ENCODE measurements at regions not wholly inside any gene's neighbourhood (a gene's known extent, or its start where the extent isn't known, plus 50 kb on each side); places are given as distances from the start of the nearest gene placed in this dataset.
"Not testable (repeated sequence)": the region's sequence is repeated elsewhere in the genome, so short reads cannot be mapped to it uniquely, and the experiment has no call there.

DNA sequence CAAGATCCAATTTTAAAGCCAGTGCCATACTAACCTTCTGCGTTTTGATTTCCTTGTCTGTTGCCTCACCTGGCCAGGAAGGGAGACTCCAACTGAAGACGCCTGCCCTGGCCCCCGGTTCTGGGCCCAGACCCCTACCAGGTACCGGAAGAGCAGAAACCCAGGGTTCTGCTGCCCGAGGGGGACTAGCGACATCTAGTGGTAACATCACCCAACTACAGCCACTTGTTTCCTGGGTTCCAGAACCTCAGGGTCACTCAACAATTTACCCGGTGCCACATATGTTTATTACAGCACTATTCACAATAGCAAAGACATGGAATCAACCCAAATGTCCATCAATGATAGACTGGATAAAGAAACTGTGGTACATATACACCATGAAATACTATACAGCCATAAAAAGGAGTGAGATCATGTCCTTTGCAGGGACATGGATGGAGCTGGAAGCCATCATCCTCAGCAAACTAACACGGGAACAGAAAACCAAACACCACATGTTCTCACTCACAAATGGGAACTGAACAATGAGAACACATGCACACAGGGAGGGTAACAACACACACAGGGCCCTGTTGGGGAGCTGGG lies 268.7 kb upstream of the IRX4 start:
- not testable (repeated sequence) for DNase-seq (ENCODE audit: low spot score)

DNA sequence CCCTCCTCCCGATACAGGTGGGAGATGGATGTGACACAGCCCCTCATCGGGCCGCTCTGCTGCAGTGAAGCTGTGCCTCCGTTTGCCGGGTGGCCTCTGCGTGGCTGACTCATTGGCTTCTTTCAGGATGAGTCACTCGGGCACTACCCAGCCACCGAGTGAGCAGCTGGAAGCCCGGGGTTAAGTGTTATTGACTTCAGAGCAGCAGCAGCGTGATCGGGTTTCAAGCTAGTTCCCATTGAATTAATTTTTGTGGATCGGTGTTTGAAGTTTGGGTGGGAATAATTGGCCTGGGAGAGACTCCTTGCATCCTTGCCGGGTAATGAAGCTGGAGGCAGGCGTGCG lies 266.4 kb upstream of the IRX4 start:
- DNase-seq (ENCODE audit: low spot score), result no peak

DNA sequence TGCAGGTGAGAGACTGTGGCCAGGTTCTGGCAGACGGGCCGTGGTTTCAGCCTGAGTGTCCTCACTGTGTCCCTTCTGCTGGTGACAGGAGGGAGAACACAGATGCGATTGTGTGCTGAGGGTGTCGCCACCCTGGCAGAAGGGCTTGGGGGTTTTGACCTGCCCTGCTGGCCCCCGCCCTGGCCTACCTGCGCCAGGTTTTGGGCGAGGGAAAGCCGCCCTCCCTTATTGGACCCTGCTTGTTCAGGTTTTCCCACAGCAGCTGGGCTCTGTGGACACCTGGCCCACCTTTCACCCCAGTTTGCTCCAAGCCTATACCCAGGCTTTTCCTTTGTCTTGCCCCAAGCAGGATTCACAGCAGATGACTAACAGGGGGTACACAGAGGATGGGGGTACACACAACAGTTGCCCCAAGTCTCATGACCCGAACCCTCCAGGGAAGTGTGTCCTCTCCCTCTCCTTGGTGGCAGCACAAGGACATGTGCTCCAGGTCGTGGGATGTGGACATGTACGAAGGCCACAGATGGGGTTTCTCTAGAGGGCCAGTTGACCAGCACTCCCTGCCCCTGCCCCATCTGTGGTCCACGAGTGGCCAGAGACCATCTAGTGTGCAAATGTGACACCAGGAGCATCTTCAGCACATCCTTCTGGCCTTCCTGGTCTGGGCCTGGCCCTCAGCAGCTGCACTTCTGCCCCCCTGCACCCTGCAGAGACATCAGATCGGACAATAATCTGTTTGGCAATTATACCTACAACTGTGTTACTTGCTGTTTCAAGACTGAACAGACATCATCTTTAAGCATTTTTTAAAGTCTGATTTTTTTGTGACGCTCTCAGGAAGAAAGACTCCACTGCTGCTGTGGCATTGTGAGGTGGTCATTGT lies 265.8 kb upstream of the IRX4 start:
- DNase-seq (ENCODE audit: low spot score), result no peak

DNA sequence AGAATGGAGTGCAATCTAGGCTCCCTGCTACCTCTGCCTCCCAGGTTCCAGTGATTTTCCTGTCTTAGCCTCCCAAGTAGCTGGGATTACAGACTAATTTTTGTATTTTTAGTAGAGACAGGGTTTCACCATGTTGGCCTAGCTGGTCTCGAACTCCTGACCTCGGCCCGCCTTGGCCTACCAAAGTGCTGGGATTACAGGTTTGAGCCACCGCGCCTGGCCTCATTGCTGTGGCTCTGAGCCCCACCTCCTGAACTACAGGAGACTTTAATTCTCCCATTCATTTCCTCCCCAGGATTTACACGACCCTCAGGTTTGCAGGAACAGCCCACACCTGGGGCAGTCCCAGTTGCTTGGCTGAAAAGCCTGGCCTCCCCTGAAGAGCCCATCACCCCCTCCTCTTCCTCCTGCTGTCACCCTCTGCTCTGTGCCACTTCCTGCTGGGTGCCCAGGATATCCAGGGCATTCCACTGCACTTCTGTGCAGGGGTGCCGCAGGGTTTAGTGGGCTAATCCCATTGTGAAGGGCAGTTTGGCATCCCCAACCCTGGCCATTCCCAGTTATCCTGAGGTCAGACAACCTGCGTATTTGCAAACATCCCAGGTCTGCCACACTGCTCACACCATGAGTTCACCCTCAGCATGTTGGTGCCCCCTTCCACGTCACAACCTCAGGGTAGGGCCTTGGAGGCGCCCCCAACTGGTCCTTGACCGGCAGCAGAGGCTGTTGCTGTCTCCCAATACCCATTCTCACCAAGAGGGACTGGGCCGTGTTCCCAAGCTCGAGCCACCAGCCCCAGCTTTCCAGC lies 265.0 kb upstream of the IRX4 start:
- DNase-seq (ENCODE audit: low spot score), result no peak

DNA sequence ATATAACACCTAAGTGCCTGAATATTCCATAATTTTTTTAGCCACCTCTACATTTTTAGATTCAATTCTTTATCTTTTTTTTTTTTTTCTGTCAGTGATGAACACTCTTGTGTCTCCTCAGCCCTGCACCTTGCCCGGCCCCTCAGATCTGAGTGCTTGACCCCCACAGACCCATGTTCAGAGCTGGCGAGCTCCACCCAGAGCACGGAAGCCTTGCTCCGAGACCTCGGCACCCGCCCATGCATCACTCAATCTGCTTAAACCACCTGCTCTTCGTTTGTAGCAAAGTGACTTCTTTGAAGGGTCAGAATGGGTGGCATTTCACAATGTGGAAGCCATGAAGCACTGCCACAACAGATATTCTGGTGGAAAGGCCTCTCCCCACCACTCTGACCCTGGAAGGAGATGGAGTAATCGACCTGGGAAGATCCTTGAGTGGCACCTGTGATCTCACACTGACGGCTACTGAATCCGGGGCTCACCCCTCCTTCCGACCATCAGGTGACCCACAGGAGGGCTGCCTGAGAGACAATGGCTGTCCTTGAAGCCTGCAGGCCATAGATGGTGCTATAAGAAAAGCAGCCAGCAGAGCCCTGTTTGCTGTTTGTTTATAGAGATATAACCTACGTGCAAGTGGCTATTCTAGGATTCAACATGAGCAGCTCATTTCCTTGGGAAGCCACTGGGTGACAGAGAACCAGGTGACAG lies 261.1 kb upstream of the IRX4 start:
- no peak for DNase-seq (ENCODE audit: low spot score)

DNA sequence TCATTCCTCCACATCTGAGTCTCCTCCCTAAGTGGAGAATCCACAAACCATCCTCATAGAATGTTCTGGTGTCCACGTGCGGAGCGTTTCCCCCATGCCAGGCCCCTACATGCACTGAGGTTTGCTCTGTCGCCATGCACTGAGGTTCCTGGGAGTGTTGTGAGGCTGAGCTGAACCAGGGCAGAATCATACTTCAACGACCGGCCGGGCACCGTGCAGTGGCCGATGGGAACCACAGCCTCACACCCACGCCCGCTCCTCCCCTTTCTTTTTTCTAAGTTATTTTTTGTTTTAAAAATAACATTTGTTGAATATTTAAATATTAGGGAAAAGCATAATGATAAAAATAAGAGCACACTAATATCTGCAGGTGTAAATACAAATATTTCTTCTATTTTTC lies 260.4 kb upstream of the IRX4 start:
- DNase-seq (ENCODE audit: low spot score), result no peak

DNA sequence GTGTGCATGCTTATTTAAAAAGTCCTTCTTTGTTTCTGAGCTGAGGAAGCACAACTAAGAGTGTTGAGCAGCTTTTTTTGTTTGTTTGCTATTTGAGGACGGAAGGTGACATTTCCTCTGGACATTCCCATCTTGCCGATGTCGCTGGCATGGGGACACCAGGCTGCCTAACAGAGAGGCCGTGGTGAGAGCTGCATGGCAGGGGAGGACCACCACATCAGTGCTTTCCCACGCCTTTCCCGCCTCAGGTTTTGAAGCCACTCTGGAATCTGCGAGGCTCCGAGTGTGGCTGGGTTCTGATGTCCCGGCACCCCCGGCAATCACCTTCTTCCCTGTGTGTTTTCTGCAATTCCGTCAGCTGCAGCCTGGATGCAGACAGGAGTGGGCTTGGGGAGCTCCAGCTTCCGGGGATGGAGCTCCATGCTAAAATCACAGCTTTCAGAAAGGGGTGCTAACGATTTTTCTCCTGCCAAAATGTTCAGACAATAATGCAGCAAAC lies 259.8 kb upstream of the IRX4 start:
- DNase-seq (ENCODE audit: low spot score), result no peak

DNA sequence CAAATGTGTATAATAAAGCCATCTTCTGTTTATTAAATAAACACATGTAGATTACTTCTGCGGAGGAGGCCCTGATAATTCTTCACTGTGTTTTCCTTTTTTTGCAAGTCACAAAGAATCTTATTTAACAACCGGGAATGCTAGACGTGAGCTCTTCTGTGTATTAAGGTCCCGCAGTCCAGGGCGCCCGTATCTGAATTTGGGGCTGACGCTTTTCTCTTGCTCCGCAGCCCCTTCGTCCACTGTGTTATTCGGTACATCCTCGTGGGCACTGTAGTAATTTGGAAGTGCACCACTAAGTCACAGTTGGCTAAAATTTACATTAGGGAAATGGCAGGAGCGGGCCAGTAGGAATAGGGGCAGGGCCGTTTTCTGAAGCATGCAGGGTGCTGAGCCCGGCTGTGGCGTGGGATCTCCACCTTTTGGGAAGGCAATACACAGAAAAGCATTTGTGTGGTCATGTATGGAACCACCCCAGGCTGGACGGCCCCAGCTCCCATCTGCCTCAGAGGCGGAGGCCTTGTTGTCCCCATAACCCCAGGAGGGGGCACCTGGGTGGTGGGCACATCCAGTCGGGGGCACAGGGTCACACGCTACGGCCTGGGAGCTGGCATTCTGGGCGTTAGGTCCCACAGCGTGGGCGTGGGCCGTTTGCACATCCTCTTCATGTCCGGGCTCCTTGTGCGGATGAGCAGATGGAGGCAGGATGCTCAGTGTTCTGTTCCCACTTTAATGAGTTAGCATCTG lies 258.7 kb upstream of the IRX4 start:
- no peak for DNase-seq (ENCODE audit: low spot score)

DNA sequence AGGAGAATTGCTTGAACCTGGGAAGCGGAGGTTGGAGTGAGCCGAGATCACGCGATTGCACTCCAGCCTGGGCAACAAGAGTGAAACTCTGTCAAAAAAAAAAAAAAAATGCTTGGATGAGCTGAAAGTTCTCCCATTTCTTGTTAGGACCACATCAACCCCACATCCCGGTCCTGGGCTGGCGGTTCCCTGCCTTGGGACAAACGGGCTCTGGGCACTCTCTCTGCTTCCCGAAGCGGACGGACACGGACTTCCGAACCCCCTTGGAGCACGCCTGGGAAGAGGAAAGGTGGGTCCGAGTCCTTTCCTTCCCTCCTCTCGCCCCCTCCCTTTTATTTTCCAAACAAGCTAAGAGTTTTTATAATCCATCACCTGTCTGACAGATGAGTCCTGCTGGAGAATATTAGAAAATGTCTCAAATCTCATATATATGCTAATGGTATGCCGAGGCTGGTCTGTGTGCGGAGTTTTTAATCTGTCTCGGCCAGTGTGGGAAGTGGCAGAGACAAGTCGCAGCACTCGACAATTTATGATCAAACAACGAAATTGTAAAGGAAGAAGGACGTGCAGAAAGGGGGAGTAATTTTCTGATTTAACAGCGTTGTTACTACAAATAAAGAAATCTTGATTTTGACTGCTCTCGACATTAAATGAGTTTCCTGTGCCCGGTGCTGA lies 257.9 kb upstream of the IRX4 start:
- no peak for DNase-seq (ENCODE audit: low spot score)

DNA sequence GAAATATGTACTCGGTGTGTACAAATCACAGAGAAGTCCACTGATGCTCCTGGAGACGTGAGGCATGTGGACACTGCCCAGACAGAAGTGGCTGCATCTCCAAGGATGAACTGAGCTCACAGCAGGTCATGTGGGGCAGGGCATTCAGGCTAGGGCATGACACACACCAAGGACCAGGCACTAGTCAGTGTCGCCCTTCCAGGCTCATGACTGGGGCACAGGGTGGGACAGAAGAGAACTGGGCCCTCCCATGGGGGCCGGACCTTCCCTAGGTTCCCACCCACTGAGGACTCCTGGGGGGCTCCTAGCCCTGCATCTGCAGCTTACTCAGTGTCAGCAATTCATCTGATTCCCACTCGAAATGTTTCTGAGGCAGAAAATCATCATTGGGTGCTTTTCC lies 256.8 kb upstream of the IRX4 start:
- DNase-seq (ENCODE audit: low spot score), result no peak

DNA sequence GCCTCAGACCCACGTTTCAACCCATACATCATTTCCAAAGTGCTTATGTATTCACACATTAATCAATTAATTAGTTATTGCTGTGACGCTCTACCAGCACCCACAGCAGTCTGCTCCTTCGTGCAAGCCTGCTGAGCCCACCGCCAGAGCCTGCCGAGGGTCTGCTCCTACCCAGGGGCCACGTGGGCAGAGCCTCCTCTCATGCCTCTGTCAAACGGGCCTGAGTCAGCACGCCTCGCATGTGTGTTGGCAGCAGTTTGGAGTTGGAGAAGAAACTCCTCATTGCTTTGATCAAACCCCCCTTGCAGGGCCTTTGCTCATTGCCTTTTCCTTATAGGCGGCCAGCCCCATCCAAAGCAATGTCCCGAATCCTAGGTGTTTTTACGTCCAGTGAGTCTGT lies 256.2 kb upstream of the IRX4 start:
- DNase-seq (ENCODE audit: low spot score), result no peak

DNA sequence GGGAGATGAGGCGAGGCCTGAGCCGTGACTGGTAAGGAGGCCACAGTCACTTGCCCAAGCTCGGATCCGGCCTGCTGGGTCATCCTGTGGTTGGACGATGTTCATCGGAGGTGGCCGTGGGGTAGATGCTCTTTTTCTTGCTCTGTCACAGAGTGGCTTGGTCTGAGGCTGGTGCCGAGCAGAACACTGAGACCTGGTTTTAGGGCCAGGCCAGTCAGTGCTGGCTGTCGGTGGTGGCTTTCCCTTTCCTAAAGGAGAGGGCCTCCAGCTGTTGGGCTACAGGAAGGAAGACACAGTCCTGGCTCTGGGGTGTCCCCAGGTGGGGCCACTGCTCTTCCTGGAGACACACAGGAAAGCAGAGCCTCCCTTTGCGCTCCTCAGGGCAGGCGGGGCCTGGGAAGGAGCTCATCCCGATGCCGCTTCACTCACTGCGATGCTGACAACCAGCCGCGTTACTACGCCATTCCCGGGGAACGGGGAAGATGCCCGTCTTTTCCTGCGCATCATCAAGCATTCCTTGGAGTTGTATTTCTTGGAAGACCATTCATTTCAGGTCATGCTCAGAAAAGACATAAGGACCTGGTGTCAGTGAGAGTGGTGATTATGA lies 254.8 kb upstream of the IRX4 start:
- no peak for DNase-seq (ENCODE audit: low spot score)

DNA sequence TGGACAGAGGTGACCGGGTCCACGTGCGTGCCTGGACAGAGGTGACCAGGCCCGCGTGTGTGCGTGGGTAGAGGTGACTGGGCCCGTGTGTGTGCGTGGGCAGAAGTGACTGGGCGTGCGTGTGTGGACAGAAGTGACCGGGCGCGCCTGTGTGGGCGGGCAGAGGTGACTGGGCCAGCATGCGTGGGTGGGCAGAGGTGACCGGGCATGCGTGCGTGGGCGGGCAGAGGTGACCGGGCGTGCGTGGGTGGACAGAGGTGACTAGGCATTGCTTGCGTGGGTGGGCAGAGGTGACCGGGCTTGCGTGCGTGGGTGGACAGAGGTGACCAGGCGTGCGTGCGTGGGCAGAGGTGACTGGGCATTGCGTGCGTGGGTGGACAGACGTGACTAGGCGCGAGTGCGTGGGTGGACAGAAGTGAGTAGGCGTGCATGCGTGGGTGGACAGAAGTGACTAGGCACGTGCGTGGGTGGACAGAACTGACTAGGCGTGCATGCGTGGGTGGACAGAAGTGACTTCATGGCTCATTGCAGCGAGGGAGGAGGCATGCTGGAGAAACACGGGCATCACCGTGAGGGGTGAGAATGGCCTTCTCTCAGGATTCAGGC lies 254.1 kb upstream of the IRX4 start:
- DNase-seq (ENCODE audit: low spot score), result no peak

DNA sequence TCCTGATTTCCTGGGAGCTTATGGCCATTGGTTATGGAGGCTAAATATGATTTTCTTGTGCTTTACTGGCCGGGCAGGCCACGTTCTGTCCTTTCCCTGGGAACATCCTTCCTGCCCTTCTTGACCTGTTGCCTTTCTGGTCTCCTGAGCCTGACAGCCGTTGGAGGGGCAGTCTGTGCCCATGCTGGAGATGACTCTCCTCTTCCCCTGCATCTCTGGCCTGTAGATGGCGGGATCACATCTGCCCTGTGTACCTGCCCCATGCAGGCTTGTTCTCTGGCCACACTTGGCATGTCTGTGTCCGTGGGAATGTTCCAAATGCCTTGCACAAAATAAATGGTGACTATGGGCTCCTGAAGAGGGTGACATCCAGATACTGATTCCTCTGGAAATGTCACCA lies 253.1 kb upstream of the IRX4 start:
- no peak for DNase-seq (ENCODE audit: low spot score)

DNA sequence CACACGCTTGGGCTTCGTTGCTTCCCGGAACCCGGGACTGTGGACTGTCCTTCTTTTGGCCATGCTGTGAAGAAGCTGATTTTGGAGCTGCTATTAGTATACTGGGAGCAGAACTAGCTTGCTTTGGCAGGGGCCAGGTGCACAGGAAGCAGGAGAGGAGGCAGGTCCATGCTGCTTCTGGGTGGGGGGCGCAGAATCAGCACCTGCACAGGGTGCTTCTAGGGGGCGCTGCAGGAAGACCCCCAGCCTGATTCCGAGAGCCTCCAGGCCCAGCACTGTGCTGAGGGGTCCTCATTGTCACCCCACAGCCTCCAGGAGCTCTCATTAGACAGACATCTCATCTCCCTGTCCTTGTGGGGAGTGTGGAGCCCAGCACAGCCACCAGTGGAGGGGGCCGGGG lies 252.6 kb upstream of the IRX4 start:
- no peak for DNase-seq (ENCODE audit: low spot score)

DNA sequence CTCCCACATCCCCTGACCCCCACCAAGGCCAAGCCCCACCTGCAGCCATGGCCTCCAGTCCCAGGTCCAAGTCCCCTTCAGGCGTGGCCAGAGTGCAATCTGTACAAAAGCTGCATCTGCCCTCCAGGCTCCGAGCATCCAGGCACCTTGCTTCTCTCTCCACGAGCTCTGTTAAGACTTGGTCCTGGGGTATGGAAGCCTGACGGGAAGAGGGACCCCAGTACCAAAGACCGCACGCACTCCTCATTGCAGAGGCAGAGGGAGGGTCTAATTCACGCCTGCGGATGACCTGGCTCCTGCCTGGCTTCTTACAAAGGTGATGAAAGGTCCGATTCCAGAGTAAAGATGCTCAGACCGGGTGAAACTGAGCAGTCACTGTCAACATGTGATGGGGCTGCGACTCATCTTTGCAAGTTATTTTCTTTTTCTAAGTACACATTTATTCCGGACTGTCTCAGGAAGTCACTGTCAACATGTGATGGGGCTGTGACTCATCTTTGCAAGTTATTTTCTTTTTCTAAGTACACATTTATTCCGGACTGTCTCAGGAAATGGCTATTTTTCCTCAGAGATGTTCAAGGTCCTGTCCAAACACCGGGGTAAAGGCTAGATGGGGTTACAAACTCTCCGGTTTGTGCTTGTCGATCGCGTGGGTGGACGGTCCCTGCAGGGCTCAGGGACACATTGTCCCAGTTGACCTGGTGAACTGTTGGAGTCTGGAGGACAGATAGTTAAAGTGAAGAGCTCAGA lies 252.0 kb upstream of the IRX4 start:
- no peak for DNase-seq (ENCODE audit: low spot score)

DNA sequence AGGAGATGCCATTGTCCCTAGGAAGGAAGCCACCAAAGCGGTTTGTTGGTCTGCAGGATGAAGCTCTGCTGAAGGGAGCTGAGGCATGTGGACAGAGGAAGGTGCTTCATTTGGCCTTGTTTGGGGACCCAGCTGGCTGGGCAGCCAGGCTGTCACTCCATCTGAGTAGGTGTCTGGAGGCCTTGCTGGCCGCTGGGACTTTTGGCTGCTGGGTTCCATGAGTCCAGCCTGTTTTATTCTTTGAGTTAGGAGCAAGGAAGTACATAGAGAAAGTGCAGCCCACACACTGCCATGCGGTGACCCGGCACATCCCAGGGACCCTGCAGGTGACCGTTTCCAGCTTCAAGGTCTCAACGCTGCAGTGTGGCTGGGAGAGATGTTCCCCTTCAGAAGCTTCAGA lies 251.2 kb upstream of the IRX4 start:
- no peak for DNase-seq (ENCODE audit: low spot score)

DNA sequence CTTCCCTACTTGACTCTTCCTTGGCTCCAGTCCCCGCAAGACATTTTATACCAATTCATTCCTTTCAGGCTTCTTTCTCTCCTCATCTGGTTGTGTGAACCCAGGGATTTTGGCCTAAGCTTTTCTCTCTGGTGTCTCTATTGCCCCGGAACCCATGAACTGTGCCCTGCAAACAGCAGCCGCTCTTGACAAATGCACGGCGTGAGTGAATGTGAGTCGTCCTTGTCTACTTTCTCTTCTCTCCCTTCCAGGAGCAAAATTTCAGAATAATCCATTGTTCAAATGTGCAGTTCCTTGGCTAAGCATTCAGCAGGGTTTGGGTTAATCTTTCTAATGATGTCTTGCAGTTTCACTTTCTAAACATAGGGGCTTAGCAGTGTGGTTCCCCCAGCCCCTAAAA lies 250.4 kb upstream of the IRX4 start:
- DNase-seq (ENCODE audit: low spot score), result no peak

DNA sequence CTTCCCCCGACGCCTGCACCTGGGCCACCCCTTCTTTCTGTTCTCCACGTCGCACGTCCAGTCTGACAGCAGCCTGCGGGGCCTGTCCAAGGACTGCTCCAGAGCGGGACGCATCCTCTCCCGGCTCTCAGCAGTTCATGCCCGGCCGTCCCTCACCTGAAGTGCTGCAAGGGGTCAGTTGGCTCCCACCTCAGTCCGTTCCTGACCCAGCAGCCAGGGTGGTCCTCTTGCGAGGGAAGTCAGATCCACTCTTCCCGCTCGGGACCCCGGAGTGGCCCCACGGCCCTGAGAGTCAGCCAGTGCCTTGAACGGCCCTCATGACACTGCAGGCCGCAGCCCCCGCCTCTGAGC lies 249.7 kb upstream of the IRX4 start:
- no peak for DNase-seq (ENCODE audit: low spot score)

Measured in ureter (tissue), 1 donor.